NCI-H2196 (cell line): ENCODE measurements at regions not wholly inside any gene's neighbourhood (a gene's known extent, or its start where the extent isn't known, plus 50 kb on each side); places are given as distances from the start of the nearest gene placed in this dataset.
"Not testable (repeated sequence)": the region's sequence is repeated elsewhere in the genome, so short reads cannot be mapped to it uniquely, and the experiment has no call there.

Source experiments
- DNase-seq: peaks from one replicate; lab custom pipeline; 2025; ENCODE audit not compliant: unreplicated experiment; lab: John Stamatoyannopoulos, UW

- no peak for DNase-seq
These were observed 223.7 kb downstream of the DLL1 start for GRCh38 chr6:170067181-170067641.

DNA sequence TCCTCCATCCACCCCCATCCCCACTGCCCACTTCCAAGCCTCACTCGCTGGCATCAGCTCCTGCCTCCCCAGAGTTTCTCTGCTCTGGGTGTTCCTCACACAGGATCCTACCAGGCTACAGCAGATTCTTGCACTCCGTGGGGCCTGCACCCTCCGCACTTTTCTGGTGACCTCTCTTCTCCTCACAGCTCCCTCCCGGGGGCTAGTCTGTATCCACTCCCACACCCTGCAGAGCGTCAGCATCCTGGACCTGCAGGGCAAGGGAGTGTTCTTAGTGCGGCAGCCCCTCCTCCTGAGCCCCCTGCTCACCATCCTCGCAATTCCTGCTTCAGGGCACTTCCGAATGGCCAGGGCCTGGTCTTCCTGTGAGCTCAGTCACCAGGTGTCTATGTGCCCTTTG, 224.2 kb downstream of the DLL1 start:
- DNase-seq = no peak

GRCh38 chr6:170063851-170064602, 226.9 kb downstream of the DLL1 start:
- DNase-seq = no peak

GRCh38 chr6:170063431-170063830, 227.4 kb downstream of the DLL1 start:
- no peak for DNase-seq

GRCh38 chr6:170062915-170063241, 228.0 kb downstream of the DLL1 start:
- no peak for DNase-seq

DNA sequence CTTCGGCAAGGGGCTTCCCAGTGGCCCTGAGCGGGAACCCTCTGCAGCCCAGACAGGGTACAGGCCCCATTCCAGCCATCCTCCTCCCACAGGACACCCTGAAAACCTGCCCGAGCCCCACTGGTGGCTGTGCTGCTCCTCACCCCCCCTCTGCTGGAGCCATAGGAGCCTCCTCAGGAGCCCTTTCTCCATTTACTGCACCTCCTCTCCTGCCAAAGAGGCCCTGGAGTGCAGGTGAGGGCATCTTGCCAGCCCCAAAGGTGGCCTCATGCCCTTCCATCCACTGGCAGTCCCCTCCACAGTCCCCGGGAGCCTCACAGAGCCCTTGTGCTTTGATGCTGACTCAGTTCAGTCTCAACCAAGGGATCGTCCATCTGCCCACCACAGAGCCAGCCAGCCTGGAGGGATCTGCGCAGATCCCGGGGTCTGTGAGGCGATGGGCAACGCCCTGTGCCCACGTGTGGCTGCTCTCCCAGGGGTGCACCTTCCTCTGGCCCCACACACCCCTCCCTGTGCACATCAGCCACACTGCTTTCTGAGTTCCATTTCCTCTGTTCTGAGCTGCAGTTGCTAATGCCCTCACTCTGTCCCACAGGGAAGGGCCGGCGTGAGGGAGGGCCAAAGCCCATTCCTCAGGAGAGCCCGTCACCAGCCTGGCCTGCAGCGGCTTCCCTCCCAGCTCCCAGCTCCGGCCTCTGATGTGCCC, 228.5 kb downstream of the DLL1 start:
- no peak for DNase-seq

GRCh38 chr6:170058878-170059485, 231.9 kb downstream of the DLL1 start:
- DNase-seq = no peak

GRCh38 chr6:170057961-170058877, 232.7 kb downstream of the DLL1 start:
- DNase-seq = no peak

GRCh38 chr6:170057034-170057734, 233.7 kb downstream of the DLL1 start:
- DNase-seq = no peak

DNA sequence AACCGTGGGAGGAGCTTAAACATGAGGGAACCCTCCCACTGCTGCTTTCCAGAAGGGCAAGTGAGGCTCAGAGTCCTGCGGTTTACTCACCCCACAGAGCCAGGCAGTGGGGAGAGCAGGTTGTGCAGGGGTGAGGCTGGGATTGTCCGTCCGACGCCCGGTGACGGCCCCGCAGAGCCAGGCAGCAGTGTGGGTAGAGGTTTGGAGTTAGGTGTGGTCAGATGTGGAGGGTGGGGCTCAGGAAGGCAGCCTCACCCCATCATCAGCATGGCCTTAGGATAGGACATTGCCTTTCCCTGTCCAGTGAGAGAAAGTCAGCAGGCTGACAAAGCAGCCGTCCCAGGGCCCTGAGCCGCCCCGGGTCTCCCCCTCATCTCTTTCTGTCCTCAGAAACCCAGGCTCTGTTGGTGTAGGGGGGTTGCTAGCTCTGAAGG, 234.6 kb downstream of the DLL1 start:
- DNase-seq = no peak

DNA sequence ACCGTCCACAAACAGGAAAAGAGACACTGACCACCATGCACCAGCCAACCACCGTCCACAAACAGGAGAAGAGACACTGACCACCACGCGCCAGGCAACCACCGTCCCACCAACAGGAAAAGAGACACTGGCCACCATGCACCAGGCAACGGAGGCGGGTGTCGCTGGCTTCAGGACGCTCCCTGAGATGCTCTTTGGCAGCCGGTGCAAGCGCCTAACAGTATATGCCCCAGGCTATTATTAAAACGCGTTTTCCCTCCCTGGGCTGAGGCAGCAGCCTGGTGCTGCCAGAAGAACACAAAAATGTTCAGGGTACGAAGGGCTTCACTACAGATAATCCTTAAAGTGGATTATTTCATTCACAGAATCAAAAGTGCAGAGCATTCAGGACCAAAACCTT, 235.1 kb downstream of the DLL1 start:
- not testable (repeated sequence) for DNase-seq

GRCh38 chr6:170053966-170054661, 236.8 kb downstream of the DLL1 start:
- DNase-seq = no peak

DNA sequence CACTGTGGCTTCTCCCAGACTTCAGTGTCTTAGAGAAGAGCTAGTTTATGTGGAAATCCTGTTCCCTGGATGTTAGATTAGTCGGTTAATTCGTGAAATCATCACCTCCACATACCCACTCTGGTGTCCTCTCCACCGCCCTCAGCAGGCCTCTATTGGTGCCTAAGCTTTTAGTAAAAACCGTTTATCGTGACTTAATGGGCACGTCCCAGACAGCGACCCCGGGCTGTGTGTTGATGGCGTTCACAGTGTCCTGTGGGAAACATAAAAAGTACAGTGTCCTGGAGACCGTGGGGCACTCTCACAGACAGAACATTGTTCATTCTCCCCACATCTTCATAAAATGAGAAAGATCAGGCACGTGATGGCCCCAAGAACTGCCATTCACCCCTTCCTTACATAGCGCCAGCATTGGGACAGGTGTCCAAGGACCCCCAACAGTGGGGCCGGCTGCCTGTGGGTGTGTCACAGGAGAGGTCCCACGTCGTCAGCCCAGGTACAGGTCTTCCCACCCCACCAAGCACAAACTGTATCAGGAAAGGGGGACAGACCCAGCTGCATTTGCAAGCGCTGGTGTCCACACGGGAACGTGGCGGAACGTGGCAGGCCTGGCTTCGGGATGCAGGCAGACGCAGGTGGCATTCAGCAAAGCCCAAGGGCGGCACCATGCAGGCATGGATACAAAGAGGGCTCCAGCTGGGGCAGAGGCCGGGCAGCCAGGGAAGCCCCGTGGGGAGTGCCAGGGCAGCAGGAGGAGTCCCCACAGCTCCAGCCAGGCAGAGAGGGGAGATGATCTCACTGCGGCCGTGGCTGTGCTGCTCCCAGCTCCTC, 237.7 kb downstream of the DLL1 start:
- DNase-seq = no peak

DNA sequence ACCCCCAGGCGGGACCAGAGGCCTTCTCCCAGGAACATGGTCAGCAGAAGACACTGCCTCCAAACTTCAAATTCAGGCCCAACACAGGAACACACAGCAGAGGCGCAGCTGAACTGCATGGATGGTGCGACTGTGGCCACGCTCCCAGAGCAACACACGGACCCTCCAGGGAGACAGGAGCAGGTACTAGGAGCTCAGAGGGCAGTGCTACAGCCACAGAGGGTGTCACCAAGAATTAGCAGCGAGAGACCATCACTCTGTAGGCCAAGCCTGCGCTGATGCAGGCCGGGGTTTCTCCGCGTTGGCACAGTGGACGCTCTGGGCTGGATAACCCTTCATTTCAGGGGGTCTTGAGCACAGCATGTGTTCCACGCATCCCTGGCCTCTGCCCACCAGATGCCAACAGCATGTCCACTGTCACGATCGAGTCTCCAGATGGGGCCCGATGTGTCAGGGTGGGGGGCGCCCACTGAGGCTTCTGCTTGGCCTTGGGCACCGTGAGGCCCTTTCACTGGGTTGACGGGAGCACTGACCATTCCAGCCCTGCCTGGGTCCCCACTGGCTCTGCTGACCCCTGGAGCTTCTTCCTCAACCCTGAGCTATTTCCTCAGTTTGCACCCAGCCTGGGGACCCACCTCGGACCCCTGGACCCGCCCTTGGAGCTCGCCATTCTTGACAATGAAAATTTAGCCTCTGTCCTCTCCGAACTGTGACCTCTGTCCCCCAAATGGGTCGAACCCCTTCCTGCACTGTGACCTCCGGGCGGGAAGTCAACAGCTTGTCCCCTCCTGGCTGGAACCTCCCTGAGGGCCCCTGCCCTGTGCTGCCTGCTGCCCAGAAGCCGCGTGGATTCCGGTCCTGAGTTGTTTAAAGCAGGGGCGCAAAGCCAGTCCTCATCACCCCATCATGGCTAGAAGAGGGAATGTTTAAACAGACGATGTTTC, 239.4 kb downstream of the DLL1 start:
- DNase-seq = no peak

GRCh38 chr6:170050591-170051041, 240.3 kb downstream of the DLL1 start:
- no peak for DNase-seq

- DNase-seq = no peak
These were observed 241.0 kb downstream of the DLL1 start for GRCh38 chr6:170049641-170050561.
